ENCODE measurements at regions not wholly inside any gene's neighbourhood (a gene's known extent, or its start where the extent isn't known, plus 50 kb on each side); places are given as distances from the start of the nearest gene placed in this dataset.

DNA sequence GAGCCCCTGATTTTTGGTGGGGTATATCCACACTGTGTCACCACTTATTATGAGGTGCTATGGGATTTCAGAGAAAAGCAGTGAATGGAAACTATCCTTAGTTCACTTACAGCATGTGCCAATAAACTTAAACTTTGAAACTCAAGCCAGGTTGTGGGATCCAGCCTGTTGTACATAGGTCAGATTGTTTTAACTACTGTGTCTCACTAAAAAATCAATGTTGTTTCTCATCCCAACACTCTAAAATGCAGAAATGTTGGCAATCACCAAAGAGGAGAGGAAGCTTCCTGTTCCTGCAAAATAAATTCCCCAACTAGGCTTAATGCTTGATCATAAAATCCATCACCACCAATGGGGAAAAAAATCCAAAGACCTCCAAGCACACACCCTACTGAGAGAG, 173.7 kb upstream of the ONECUT1 start:
- no peaks in the 10 kb centered on the region for H3K9me3 ChIP-seq (ENCODE audit: control insufficient read depth in 4 of 4, insufficient read depth in 3 of 4, low read length in 3 of 4)
- no peak for DNase-seq
- no peak for ATAC-seq (ENCODE audit: insufficient read depth, low FRiP score)
- no peaks in the 10 kb centered on the region for H3K36me3 ChIP-seq (ENCODE audit: control insufficient read depth in 4 of 4, insufficient read depth in 4 of 4, low read length in 4 of 4)
- no peaks in the 10 kb centered on the region for H3K27me3 ChIP-seq (ENCODE audit: control insufficient read depth in 3 of 3, insufficient read depth in 3 of 3, low read length in 2 of 3)
- H3K4me3 ChIP-seq = no peak overlapping the region
- TF ChIP-seq, protein P1, sequence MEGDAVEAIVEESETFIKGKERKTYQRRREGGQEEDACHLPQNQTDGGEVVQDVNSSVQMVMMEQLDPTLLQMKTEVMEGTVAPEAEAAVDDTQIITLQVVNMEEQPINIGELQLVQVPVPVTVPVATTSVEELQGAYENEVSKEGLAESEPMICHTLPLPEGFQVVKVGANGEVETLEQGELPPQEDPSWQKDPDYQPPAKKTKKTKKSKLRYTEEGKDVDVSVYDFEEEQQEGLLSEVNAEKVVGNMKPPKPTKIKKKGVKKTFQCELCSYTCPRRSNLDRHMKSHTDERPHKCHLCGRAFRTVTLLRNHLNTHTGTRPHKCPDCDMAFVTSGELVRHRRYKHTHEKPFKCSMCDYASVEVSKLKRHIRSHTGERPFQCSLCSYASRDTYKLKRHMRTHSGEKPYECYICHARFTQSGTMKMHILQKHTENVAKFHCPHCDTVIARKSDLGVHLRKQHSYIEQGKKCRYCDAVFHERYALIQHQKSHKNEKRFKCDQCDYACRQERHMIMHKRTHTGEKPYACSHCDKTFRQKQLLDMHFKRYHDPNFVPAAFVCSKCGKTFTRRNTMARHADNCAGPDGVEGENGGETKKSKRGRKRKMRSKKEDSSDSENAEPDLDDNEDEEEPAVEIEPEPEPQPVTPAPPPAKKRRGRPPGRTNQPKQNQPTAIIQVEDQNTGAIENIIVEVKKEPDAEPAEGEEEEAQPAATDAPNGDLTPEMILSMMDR (IDR thresholded peaks at IDR 0.05; ENCODE audit: control extremely low read depth, extremely low read depth) = no peak
- H3K9ac ChIP-seq (ENCODE audit: insufficient read depth in 1 of 2, low read length in 2 of 2) = no peak overlapping the region
- no peak overlapping the region for H3K27ac ChIP-seq (ENCODE audit: low read depth in 1 of 2, low read length in 1 of 2)
- H3K4me1 ChIP-seq (ENCODE audit: control insufficient read depth in 5 of 5, insufficient read depth in 5 of 5, low read length in 5 of 5) = no peaks in the 10 kb centered on the region

DNA sequence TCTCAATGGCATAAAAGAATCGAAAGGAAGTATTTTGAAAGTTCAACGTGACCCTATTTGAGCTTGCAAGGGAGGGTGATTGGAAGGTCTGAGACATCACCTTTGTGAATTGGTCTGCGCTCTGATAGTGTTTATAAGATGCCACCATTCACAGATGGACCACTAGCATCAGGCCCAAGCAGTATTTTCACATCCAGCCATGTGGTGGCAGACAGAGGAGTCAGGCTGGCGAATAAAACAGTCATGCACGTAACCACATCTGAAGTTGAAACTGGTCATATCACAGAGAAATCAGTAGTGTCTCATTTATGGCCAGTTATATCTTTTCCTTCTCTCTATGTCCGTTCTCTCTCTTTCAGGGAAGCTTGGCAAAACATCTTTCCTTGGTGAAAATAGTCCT, 170.1 kb upstream of the ONECUT1 start:
- TF ChIP-seq, protein P1 (IDR thresholded peaks at IDR 0.05; ENCODE audit: control extremely low read depth, extremely low read depth) = no peak
- WGBS, 2 donors = 81 to 87% methylated on average over 6 of the region's 6 CpGs
- Histone ChIP-seq H3K4me1 (ENCODE audit: control insufficient read depth in 5 of 5, insufficient read depth in 5 of 5, low read length in 5 of 5) (no peaks in the 10 kb centered on the region), H3K9me3 (ENCODE audit: control insufficient read depth in 4 of 4, insufficient read depth in 3 of 4, low read length in 3 of 4) (no peaks in the 10 kb centered on the region), H3K4me3 (no peak overlapping the region), H3K36me3 (ENCODE audit: control insufficient read depth in 4 of 4, insufficient read depth in 4 of 4, low read length in 4 of 4) (no peaks in the 10 kb centered on the region), H3K9ac (ENCODE audit: insufficient read depth in 1 of 2, low read length in 2 of 2) (no peak overlapping the region), H3K27ac (ENCODE audit: low read depth in 1 of 2, low read length in 1 of 2) (no peak overlapping the region), H3K27me3 (ENCODE audit: control insufficient read depth in 3 of 3, insufficient read depth in 3 of 3, low read length in 2 of 3) (no peaks in the 10 kb centered on the region)
- ATAC-seq (ENCODE audit: insufficient read depth, low FRiP score) (no peak), DNase-seq (no peak)

DNA sequence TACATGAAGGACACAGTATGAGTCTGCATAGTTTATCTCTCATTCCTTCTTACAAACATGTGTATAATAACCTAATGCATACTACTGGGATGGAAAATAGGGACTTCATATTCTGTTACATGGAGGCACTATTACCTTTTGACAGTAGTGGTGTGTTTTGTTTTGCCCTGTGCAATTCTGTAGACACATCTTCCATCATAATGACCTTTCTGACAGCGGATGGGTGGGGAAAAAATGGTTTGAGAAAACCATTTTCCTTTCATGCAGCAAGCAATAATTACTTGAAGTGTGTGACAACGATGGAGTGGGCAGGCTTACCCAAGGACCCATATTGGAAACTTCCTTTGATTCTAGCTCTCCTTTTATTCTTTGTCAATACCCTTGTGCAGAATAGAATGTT, 153.6 kb upstream of the ONECUT1 start:
- ATAC-seq (ENCODE audit: insufficient read depth, low FRiP score) (no peak), DNase-seq (no peak)
- TF ChIP-seq, protein P1 (IDR thresholded peaks at IDR 0.05; ENCODE audit: control extremely low read depth, extremely low read depth) = no peak
- H3K9me3 ChIP-seq (ENCODE audit: control insufficient read depth in 4 of 4, insufficient read depth in 3 of 4, low read length in 3 of 4) = peaks cover 0 to 9% (median 0%) of the 10 kb centered on the region in 4 donors
- WGBS, 2 donors = 78 to 82% methylated on average over 2 of the region's 2 CpGs
- no peak overlapping the region for H3K27ac ChIP-seq (ENCODE audit: low read depth in 1 of 2, low read length in 1 of 2)
- H3K4me1 ChIP-seq (ENCODE audit: control insufficient read depth in 5 of 5, insufficient read depth in 5 of 5, low read length in 5 of 5) = no peaks in the 10 kb centered on the region
- H3K4me3 ChIP-seq = no peak overlapping the region
- no peak overlapping the region for H3K9ac ChIP-seq (ENCODE audit: insufficient read depth in 1 of 2, low read length in 2 of 2)
- no peaks in the 10 kb centered on the region for H3K36me3 ChIP-seq (ENCODE audit: control insufficient read depth in 4 of 4, insufficient read depth in 4 of 4, low read length in 4 of 4)
- peaks cover 0 to 42% (median 2%) of the 10 kb centered on the region in 3 donors for H3K27me3 ChIP-seq (ENCODE audit: control insufficient read depth in 3 of 3, insufficient read depth in 3 of 3, low read length in 2 of 3)

DNA sequence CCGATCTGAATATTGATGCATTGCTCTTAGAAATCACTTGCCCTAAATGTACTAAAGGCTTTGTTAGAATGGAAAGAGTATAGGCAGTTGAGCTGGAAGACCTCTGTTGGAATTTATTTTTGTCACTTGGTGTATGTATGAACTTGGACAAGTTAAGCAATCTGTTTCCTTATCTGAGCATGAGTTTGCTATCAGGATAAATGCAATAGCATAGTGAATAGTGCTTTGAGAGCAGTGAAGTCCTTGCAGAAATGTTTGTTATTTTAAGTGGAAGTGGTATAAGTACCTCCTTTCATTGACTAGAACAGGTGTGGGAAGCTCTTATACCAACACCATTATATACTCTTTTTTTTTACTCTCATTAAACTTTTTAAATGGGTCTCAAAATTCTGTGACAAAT, 146.4 kb upstream of the ONECUT1 start:
- ATAC-seq (ENCODE audit: insufficient read depth, low FRiP score) (no peak), DNase-seq (peak in 1 of 3 donors; percentile 13)
- H3K4me3 ChIP-seq = no peak overlapping the region
- TF ChIP-seq, protein P1 (IDR thresholded peaks at IDR 0.05; ENCODE audit: control extremely low read depth, extremely low read depth) = no peak
- H3K27me3 ChIP-seq (ENCODE audit: control insufficient read depth in 3 of 3, insufficient read depth in 3 of 3, low read length in 2 of 3) = peaks cover 0 to 51% (median 2%) of the 10 kb centered on the region in 3 donors
- no peaks in the 10 kb centered on the region for H3K36me3 ChIP-seq (ENCODE audit: control insufficient read depth in 4 of 4, insufficient read depth in 4 of 4, low read length in 4 of 4)
- no peaks in the 10 kb centered on the region for H3K4me1 ChIP-seq (ENCODE audit: control insufficient read depth in 5 of 5, insufficient read depth in 5 of 5, low read length in 5 of 5)
- 68 to 76% methylated on average over 1 of the region's 1 CpG for WGBS, 2 donors
- H3K9me3 ChIP-seq (ENCODE audit: control insufficient read depth in 4 of 4, insufficient read depth in 3 of 4, low read length in 3 of 4) = peaks cover 0 to 6% (median 0%) of the 10 kb centered on the region in 4 donors
- no peak overlapping the region for H3K27ac ChIP-seq (ENCODE audit: low read depth in 1 of 2, low read length in 1 of 2)
- no peak overlapping the region for H3K9ac ChIP-seq (ENCODE audit: insufficient read depth in 1 of 2, low read length in 2 of 2)

Data from lung (tissue), 11 donors.